IMR-90 (cell line): ENCODE measurements at regions not wholly inside any gene's neighbourhood (a gene's known extent, or its start where the extent isn't known, plus 50 kb on each side); places are given as distances from the start of the nearest gene placed in this dataset.

Experiments
- POLR2A ChIP-seq: IDR thresholded peaks from 2 replicates; pipeline ENCODE4 v1.6.1; 2012; ENCODE audit warnings: mild to moderate bottlenecking, low read depth, low read length
- TF ChIP-seq, protein P1 (sequence below): conservative IDR thresholded peaks from 2 replicates; pipeline ENCODE4 v1.5.1; 2012; ENCODE audit warnings: mild to moderate bottlenecking, low read depth, low read length, improper control_type of control experiment
- TF ChIP-seq, protein P2 (sequence below): fragments of 150-350 bp; IDR thresholded peaks from 2 replicates; pipeline ENCODE4 v1.6.1; 2017; ENCODE audit warnings: mild to moderate bottlenecking, antibody characterized with exemption, low read length, low read depth
- TF ChIP-seq, protein P3 (sequence below): fragments of 150-350 bp; IDR thresholded peaks from 2 replicates; pipeline ENCODE4 v1.6.1; 2016; ENCODE audit warnings: low read depth, mild to moderate bottlenecking, low read length, moderate library complexity, borderline replicate concordance

GRCh38 chr7:131148258-131148657 is 179.4 kb upstream of the MKLN1 start:
- TF ChIP-seq, protein P1, sequence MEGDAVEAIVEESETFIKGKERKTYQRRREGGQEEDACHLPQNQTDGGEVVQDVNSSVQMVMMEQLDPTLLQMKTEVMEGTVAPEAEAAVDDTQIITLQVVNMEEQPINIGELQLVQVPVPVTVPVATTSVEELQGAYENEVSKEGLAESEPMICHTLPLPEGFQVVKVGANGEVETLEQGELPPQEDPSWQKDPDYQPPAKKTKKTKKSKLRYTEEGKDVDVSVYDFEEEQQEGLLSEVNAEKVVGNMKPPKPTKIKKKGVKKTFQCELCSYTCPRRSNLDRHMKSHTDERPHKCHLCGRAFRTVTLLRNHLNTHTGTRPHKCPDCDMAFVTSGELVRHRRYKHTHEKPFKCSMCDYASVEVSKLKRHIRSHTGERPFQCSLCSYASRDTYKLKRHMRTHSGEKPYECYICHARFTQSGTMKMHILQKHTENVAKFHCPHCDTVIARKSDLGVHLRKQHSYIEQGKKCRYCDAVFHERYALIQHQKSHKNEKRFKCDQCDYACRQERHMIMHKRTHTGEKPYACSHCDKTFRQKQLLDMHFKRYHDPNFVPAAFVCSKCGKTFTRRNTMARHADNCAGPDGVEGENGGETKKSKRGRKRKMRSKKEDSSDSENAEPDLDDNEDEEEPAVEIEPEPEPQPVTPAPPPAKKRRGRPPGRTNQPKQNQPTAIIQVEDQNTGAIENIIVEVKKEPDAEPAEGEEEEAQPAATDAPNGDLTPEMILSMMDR: no peak
- TF ChIP-seq POLR2A: no peak
- TF ChIP-seq, protein P2, sequence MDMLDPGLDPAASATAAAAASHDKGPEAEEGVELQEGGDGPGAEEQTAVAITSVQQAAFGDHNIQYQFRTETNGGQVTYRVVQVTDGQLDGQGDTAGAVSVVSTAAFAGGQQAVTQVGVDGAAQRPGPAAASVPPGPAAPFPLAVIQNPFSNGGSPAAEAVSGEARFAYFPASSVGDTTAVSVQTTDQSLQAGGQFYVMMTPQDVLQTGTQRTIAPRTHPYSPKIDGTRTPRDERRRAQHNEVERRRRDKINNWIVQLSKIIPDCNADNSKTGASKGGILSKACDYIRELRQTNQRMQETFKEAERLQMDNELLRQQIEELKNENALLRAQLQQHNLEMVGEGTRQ: no peak
- TF ChIP-seq, protein P3, sequence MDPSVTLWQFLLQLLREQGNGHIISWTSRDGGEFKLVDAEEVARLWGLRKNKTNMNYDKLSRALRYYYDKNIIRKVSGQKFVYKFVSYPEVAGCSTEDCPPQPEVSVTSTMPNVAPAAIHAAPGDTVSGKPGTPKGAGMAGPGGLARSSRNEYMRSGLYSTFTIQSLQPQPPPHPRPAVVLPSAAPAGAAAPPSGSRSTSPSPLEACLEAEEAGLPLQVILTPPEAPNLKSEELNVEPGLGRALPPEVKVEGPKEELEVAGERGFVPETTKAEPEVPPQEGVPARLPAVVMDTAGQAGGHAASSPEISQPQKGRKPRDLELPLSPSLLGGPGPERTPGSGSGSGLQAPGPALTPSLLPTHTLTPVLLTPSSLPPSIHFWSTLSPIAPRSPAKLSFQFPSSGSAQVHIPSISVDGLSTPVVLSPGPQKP: no peak
